ENCODE measurements at regions not wholly inside any gene's neighbourhood (a gene's known extent, or its start where the extent isn't known, plus 50 kb on each side); places are given as distances from the start of the nearest gene placed in this dataset.
A peak's percentile ranks its signal among the peaks of the same experiment; 100 is the strongest.
"Not testable (repeated sequence)": the region's sequence is repeated elsewhere in the genome, so short reads cannot be mapped to it uniquely, and the experiment has no call there.

- DNase-seq = peak in 1 of 2 donors; percentile 36
- Histone ChIP-seq H3K36me3 (peaks cover 0 to 14% (median 3%) of the 10 kb centered on the region in 4 donors), H3K27ac (peak overlapping the region in 2 of 4 donors; percentile 17 to 61), H3K4me1 (peaks cover 0 to 12% (median 9%) of the 10 kb centered on the region in 4 donors)
- peak in 1 of 2 donors; percentile 20 for ATAC-seq (ENCODE audit: low FRiP score in 2 of 2)
- H3K4me3 ChIP-seq, H3K27me3 ChIP-seq, H3K9me3 ChIP-seq: not testable (repeated sequence)
- 67 to 74% methylated on average over 9 to 15 of the region's 15 CpGs for WGBS, 2 donors
Measured at GRCh38 chr16:29118301-29118957, 133.6 kb downstream of the LAT start.

- DNase-seq (no peak), ATAC-seq (ENCODE audit: low FRiP score in 2 of 2) (no peak)
- no peaks in the 10 kb centered on the region for H3K9me3 ChIP-seq
- H3K27ac ChIP-seq = no peak overlapping the region
- TF ChIP-seq POLR2A (IDR thresholded peaks at IDR 0.05) (no peak), CTCF (IDR thresholded peaks at IDR 0.05) (no peak), POLR2AphosphoS5 (IDR thresholded peaks at IDR 0.05) (no peak), EP300 (IDR thresholded peaks at IDR 0.05) (no peak)
- H3K27me3 ChIP-seq = no peaks in the 10 kb centered on the region
- peaks cover 0 to 12% (median 9%) of the 10 kb centered on the region in 4 donors for H3K4me1 ChIP-seq
- peaks cover 0 to 14% (median 3%) of the 10 kb centered on the region in 4 donors for H3K36me3 ChIP-seq
- no peak overlapping the region for H3K4me3 ChIP-seq
- 76 to 82% methylated on average over 7 of the region's 7 CpGs for WGBS, 2 donors
Measured at GRCh38 chr16:29117631-29118030, 132.8 kb downstream of the LAT start.

- WGBS, 2 donors = 92 to 98% methylated on average over 10 to 14 of the region's 14 CpGs
- peak in 1 of 2 donors; percentile 52 for DNase-seq
- no peaks in the 10 kb centered on the region for H3K27me3 ChIP-seq
Measured at GRCh38 chr16:29116980-29117379, 132.1 kb downstream of the LAT start.

GRCh38 chr16:29116207-29116606 lies 131.4 kb downstream of the LAT start:
- WGBS, 2 donors = 90 to 93% methylated on average over 11 to 12 of the region's 12 CpGs
- H3K4me1 ChIP-seq = peaks cover 0 to 12% (median 9%) of the 10 kb centered on the region in 4 donors
- ATAC-seq (ENCODE audit: low FRiP score in 2 of 2) = peak in 1 of 2 donors; percentile 3
- peak overlapping the region in 2 of 4 donors; percentile 55 to 66 for H3K27ac ChIP-seq
- DNase-seq, H3K27me3 ChIP-seq, H3K4me3 ChIP-seq, H3K9me3 ChIP-seq: not testable (repeated sequence)
- H3K36me3 ChIP-seq = peaks cover 0 to 14% (median 3%) of the 10 kb centered on the region in 4 donors

More at GRCh38 chr16:29116980-29117379, 132.1 kb downstream of the LAT start:
- peaks cover 0 to 12% (median 9%) of the 10 kb centered on the region in 4 donors for H3K4me1 ChIP-seq
- ATAC-seq (ENCODE audit: low FRiP score in 2 of 2) = no peak
- TF ChIP-seq POLR2AphosphoS5 (IDR thresholded peaks at IDR 0.05) (no peak), CTCF (IDR thresholded peaks at IDR 0.05) (no peak), POLR2A (IDR thresholded peaks at IDR 0.05) (no peak), EP300 (IDR thresholded peaks at IDR 0.05) (no peak)
- H3K9me3 ChIP-seq = no peaks in the 10 kb centered on the region
- peaks cover 0 to 14% (median 3%) of the 10 kb centered on the region in 4 donors for H3K36me3 ChIP-seq
- H3K27ac ChIP-seq = peak overlapping the region in 2 of 4 donors; percentile 46 to 66
- H3K4me3 ChIP-seq = no peak overlapping the region

- peaks cover 0 to 14% (median 3%) of the 10 kb centered on the region in 4 donors for H3K36me3 ChIP-seq
- DNase-seq, H3K4me3 ChIP-seq, H3K9me3 ChIP-seq, H3K27me3 ChIP-seq: not testable (repeated sequence)
- H3K4me1 ChIP-seq = peaks cover 0 to 12% (median 9%) of the 10 kb centered on the region in 4 donors
- peak overlapping the region in 2 of 4 donors; percentile 55 to 66 for H3K27ac ChIP-seq
- peak in 1 of 2 donors; percentile 70 for ATAC-seq (ENCODE audit: low FRiP score in 2 of 2)
- 25 to 29% methylated on average over 3 of the region's 3 CpGs for WGBS, 2 donors
Measured at GRCh38 chr16:29115802-29116141, 130.9 kb downstream of the LAT start.

GRCh38 chr16:29114989-29115801 lies 130.3 kb downstream of the LAT start:
- TF ChIP-seq CTCF (IDR thresholded peaks at IDR 0.05) (peak; percentile 54 to 66 (median 60)), POLR2AphosphoS5 (IDR thresholded peaks at IDR 0.05) (peak; percentile 29 to 30), POLR2A (IDR thresholded peaks at IDR 0.05) (peak in 1 of 4 donors; percentile 29)
- peak; percentile 62 to 84 for DNase-seq
- not testable (repeated sequence) for H3K9me3 ChIP-seq, H3K27me3 ChIP-seq
- peak overlapping the region in 1 of 4 donors; percentile 13 for H3K4me3 ChIP-seq
- ATAC-seq (ENCODE audit: low FRiP score in 2 of 2) = peak; percentile 85 to 90
- peaks cover 0 to 12% (median 9%) of the 10 kb centered on the region in 4 donors for H3K4me1 ChIP-seq
- H3K27ac ChIP-seq = peak overlapping the region in 3 of 4 donors; percentile 55 to 66 (median 56)
- WGBS, 2 donors = 30 to 31% methylated on average over 26 of the region's 26 CpGs
- peaks cover 0 to 19% (median 3%) of the 10 kb centered on the region in 4 donors for H3K36me3 ChIP-seq
